Mesenchymal stem cell (in vitro differentiated cells and primary cell): ENCODE measurements at regions not wholly inside any gene's neighbourhood (a gene's known extent, or its start where the extent isn't known, plus 50 kb on each side); places are given as distances from the start of the nearest gene placed in this dataset.

Experiments used
- DNase-seq: peaks from one replicate; pipeline ENCODE4 v3.0.0-alpha.2; 2013
- H2AFZ ChIP-seq: one replicate; pipeline ENCODE4 v1.6.1; 2013; ENCODE audit warnings: low read depth, mild to moderate bottlenecking, control low read depth, inconsistent platforms, low read length, moderate library complexity
- H2AK5ac ChIP-seq: 2 replicates; pipeline ENCODE4 v1.6.1; 2013; ENCODE audit warnings: low read length, moderate library complexity, mild to moderate bottlenecking, inconsistent platforms; ENCODE audit not compliant: severe bottlenecking
- H2BK120ac ChIP-seq: one replicate; pipeline ENCODE4 v1.6.1; 2013; ENCODE audit warnings: low read depth, mild to moderate bottlenecking, inconsistent platforms, low read length, moderate library complexity
- H2BK12ac ChIP-seq, 2 experiments: one replicate each; pipeline ENCODE4 v1.6.1; 2013; ENCODE audit warnings: inconsistent platforms in 2 of 2, low read length in 2 of 2, mild to moderate bottlenecking in 2 of 2, moderate library complexity in 2 of 2, control low read depth in 1 of 2
- H2BK15ac ChIP-seq: one replicate; pipeline ENCODE4 v1.6.1; 2013; ENCODE audit warnings: mild to moderate bottlenecking, low read depth, inconsistent platforms; ENCODE audit not compliant: poor library complexity, severe bottlenecking
- H2BK5ac ChIP-seq: 2 replicates; pipeline ENCODE4 v1.6.1; 2013; ENCODE audit warnings: low read depth, mild to moderate bottlenecking, low read length, control low read depth, inconsistent platforms; ENCODE audit not compliant: poor library complexity, severe bottlenecking
- H3K14ac ChIP-seq, 2 experiments: one replicate each; pipeline ENCODE4 v1.6.1; 2013; ENCODE audit warnings: inconsistent platforms in 2 of 2, low read length in 2 of 2, control low read depth in 1 of 2, mild to moderate bottlenecking in 1 of 2, moderate library complexity in 1 of 2
- H3K18ac ChIP-seq, 2 experiments: one replicate each; pipeline ENCODE4 v1.6.1; 2013; ENCODE audit warnings: inconsistent platforms in 2 of 2, low read length in 2 of 2, control low read depth in 1 of 2, low read depth in 1 of 2, mild to moderate bottlenecking in 1 of 2
- H3K23ac ChIP-seq, 2 experiments: one replicate each; pipeline ENCODE4 v1.6.1; 2013; ENCODE audit warnings: inconsistent platforms in 2 of 2, low read length in 2 of 2, mild to moderate bottlenecking in 2 of 2, moderate library complexity in 2 of 2, control low read depth in 1 of 2
- H3K27ac ChIP-seq: 2 replicates; pipeline ENCODE4 v1.5.1; 2013; ENCODE audit warnings: mild to moderate bottlenecking, moderate library complexity, low read length, control low read depth, inconsistent platforms; ENCODE audit not compliant: poor library complexity, severe bottlenecking
- H3K27me3 ChIP-seq, 2 experiments: 2 replicates each; pipeline versions ENCODE4 v1.6.1 to v1.7.0; 2013; ENCODE audit warnings: low read length in 2 of 2, mild to moderate bottlenecking in 2 of 2, moderate library complexity in 2 of 2, control low read depth in 1 of 2, inconsistent platforms in 1 of 2; ENCODE audit not compliant: control insufficient read depth in 1 of 2, insufficient read depth in 1 of 2
- H3K36me3 ChIP-seq, 2 experiments: 2 replicates each; pipeline versions ENCODE4 v1.6.1 to v1.7.0; 2013; ENCODE audit warnings: low read length in 2 of 2, control low read depth in 1 of 2, inconsistent platforms in 1 of 2, low read depth in 1 of 2, mild to moderate bottlenecking in 1 of 2; ENCODE audit not compliant: insufficient read depth in 2 of 2, control insufficient read depth in 1 of 2
- H3K4ac ChIP-seq, 2 experiments: one replicate each; pipeline ENCODE4 v1.6.1; 2013; ENCODE audit warnings: inconsistent platforms in 2 of 2, low read length in 2 of 2, mild to moderate bottlenecking in 2 of 2, moderate library complexity in 2 of 2, control low read depth in 1 of 2, low read depth in 1 of 2
- H3K4me1 ChIP-seq: 2 replicates; pipeline ENCODE4 v1.6.1; 2013; ENCODE audit warnings: low read depth, low read length, control low read depth; ENCODE audit not compliant: control insufficient read depth, insufficient read depth
- H3K4me2 ChIP-seq: 2 replicates; pipeline ENCODE4 v1.6.1; 2013; ENCODE audit warnings: low read length, mild to moderate bottlenecking, inconsistent platforms; ENCODE audit not compliant: poor library complexity, severe bottlenecking
- H3K4me3 ChIP-seq, 2 experiments: 2 replicates each; pipeline versions ENCODE4 v1.5.1 to v1.7.0; 2013; ENCODE audit warnings: low read length in 2 of 2, mild to moderate bottlenecking in 2 of 2, control low read depth in 1 of 2, low read depth in 1 of 2; ENCODE audit not compliant: insufficient read depth in 1 of 2
- H3K79me1 ChIP-seq: replicated peaks from 2 replicates; pipeline ENCODE4 v1.6.1; 2013; ENCODE audit warnings: mild to moderate bottlenecking, control low read depth, low read length, inconsistent platforms; ENCODE audit not compliant: poor library complexity, severe bottlenecking
- H3K9ac ChIP-seq: 2 replicates; pipeline ENCODE4 v1.7.0; 2013; ENCODE audit warnings: mild to moderate bottlenecking, low read length, moderate library complexity
- H3K9me3 ChIP-seq: 2 replicates; pipeline ENCODE4 v1.7.0; 2013; ENCODE audit warnings: mild to moderate bottlenecking, low read length; ENCODE audit not compliant: control insufficient read depth
- H4K8ac ChIP-seq: one replicate; pipeline ENCODE4 v1.6.1; 2013; ENCODE audit warnings: inconsistent platforms, mild to moderate bottlenecking, low read length, moderate library complexity
- H4K91ac ChIP-seq: one replicate; pipeline ENCODE4 v1.6.1; 2013; ENCODE audit warnings: mild to moderate bottlenecking, low read length, inconsistent platforms
- WGBS: methylation state at CpG from one replicate; pipeline ENCODE4 v1.1.7; 2013; ENCODE audit warnings: mixed read lengths; 5-methylcytosine and 5-hydroxymethylcytosine counted together

DNA sequence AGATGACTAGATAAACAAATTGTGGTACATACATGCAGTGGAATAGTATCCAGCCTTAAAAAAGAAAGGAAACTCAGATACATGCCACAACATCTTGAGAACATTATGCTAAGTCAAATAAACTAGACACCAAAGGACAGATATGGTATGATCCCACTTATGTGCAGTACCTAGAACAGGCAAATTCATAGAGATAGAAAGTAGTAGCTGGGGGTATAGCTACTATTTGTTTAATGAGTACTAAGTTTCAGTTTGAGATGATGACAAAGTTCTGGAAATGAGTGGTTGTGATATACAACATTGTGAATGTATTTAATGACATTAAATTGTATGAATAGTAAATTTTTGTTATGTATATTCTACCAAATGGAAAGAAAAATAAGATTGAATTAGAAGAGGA, 477.2 kb upstream of the CFAP20DC start:
- Histone ChIP-seq H3K4me1 (no peaks in the 10 kb centered on the region), H3K27ac (no peak overlapping the region), H3K4me2 (no peak overlapping the region), H2AFZ (no peak overlapping the region), H3K36me3 (no peaks in the 10 kb centered on the region), H2BK5ac (no peak overlapping the region), H3K27me3 (peaks cover 0 to 5% of the 10 kb centered on the region in 2 experiments), H3K4me3 (no peak overlapping the region), H4K8ac (no peak overlapping the region), H2BK120ac (no peak overlapping the region), H3K9ac (no peak overlapping the region), H4K91ac (no peak overlapping the region), H3K79me1 (no peaks in the 10 kb centered on the region), H3K23ac (no peak overlapping the region), H3K14ac (no peak overlapping the region), H2BK15ac (no peak overlapping the region), H2AK5ac (no peak overlapping the region), H2BK12ac (no peak overlapping the region), H3K4ac (no peak overlapping the region), H3K9me3 (no peaks in the 10 kb centered on the region), H3K18ac (no peak overlapping the region)
- no peak for DNase-seq

DNA sequence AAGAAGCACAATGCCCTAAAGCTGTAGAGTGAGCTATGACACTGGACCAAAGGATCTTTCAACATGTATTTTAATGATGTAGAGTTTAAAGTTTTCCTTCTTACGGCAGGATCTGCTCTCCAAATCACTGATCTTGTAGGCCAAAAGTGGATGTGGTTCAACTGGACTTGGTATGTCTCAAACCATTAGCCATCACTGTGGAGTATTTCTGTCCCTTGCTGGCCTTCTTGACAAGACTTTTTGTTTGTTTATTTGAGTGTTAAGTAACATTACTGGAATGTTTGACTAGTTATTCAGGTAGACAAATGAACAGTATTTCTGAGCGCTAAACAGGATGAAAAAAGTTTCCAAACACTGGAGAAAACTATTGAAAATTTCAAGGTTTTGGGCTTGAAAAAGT, 472.7 kb upstream of the CFAP20DC start:
- H3K9ac ChIP-seq = no peak overlapping the region
- WGBS = 72% methylated on average over 2 of the region's 2 CpGs
- no peak overlapping the region for H2BK12ac ChIP-seq
- no peak overlapping the region for H2AFZ ChIP-seq
- no peak overlapping the region for H2BK5ac ChIP-seq
- H3K27me3 ChIP-seq = peaks cover 0 to 5% of the 10 kb centered on the region in 2 experiments
- no peak overlapping the region for H3K27ac ChIP-seq
- no peak overlapping the region for H4K8ac ChIP-seq
- no peak overlapping the region for H2BK15ac ChIP-seq
- H3K4ac ChIP-seq = no peak overlapping the region
- no peaks in the 10 kb centered on the region for H3K79me1 ChIP-seq
- H3K4me3 ChIP-seq = no peak overlapping the region
- H2BK120ac ChIP-seq = no peak overlapping the region
- H2AK5ac ChIP-seq = no peak overlapping the region
- H3K4me1 ChIP-seq = no peaks in the 10 kb centered on the region
- H4K91ac ChIP-seq = no peak overlapping the region
- no peak overlapping the region for H3K4me2 ChIP-seq
- no peaks in the 10 kb centered on the region for H3K36me3 ChIP-seq
- H3K9me3 ChIP-seq = no peaks in the 10 kb centered on the region
- no peak overlapping the region for H3K14ac ChIP-seq
- no peak overlapping the region for H3K23ac ChIP-seq
- DNase-seq = no peak
- H3K18ac ChIP-seq = no peak overlapping the region

DNA sequence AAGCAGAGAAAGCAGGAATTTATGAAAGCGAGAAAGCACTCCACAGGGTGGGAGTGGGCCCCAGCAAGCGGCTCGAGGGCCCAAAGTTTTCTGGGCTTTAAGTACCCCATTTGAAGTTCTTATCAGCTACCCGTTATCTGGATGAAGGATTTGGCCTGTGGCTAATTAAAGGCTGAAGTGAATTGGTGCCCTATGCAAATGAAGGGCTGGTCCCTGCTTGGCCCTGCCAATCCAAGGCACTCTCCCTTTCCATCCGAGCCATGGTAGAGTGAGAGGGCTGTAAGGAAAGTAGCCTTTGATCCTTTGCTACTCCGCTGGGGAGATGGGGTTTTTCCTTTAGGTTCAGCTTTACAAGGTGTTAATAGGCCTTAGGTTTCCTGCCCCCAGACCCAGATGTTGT, 469.3 kb upstream of the CFAP20DC start:
- no peak overlapping the region for H2BK15ac ChIP-seq
- H4K91ac ChIP-seq = no peak overlapping the region
- H2AFZ ChIP-seq = no peak overlapping the region
- H2BK12ac ChIP-seq = no peak overlapping the region
- H3K18ac ChIP-seq = no peak overlapping the region
- H3K9ac ChIP-seq = no peak overlapping the region
- no peak overlapping the region for H3K27ac ChIP-seq
- no peak overlapping the region for H2BK120ac ChIP-seq
- no peak overlapping the region for H2AK5ac ChIP-seq
- H3K79me1 ChIP-seq = no peaks in the 10 kb centered on the region
- H3K27me3 ChIP-seq = peaks cover 0 to 4% of the 10 kb centered on the region in 2 experiments
- no peak overlapping the region for H2BK5ac ChIP-seq
- H3K36me3 ChIP-seq = no peaks in the 10 kb centered on the region
- no peak overlapping the region for H3K4ac ChIP-seq
- no peak overlapping the region for H3K4me2 ChIP-seq
- H3K4me1 ChIP-seq = peaks cover 2% of the 10 kb centered on the region
- no peak overlapping the region for H3K4me3 ChIP-seq
- no peak overlapping the region for H3K23ac ChIP-seq
- WGBS = 65% methylated on average over 6 of the region's 6 CpGs
- DNase-seq = no peak
- no peaks in the 10 kb centered on the region for H3K9me3 ChIP-seq
- H3K14ac ChIP-seq = no peak overlapping the region
- H4K8ac ChIP-seq = no peak overlapping the region

DNA sequence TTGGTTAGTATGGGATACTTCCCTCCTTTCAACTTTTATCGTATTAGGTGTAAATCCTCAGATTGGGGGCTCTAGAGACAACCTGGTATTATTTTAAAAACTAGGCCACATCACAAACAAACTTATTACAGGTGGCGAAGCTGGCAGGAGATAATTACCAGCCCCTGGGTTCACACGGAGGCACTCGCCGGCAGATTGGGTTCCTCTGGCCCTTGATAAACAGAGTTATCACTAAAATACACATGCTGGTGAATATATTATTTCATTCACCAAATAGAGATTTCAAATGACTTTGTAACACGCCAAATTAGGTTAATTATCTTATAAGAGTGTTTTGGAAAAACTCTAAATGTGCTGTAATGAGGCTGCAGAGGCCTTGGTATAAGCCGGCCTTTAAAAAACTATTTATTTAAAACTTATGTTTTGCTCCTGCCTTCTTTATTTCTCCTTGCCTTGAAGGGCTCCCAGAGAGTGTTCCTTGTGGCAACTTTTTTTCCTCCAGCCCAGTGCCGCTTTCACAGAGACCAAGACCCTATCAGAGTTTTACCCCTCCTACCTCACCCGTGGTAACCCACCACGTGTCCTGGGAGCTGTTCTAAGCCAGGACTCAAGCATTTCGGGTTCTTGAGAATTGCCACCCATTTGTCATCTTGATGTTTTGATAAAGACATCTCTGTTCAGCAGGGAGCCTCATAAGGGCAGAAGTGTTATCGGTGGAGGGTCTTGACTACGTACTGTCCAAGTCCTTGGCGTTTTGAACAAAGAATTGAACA, 468.6 kb upstream of the CFAP20DC start:
- Histone ChIP-seq H3K9ac (no peak overlapping the region), H3K79me1 (no peaks in the 10 kb centered on the region), H3K4me2 (no peak overlapping the region), H3K27ac (no peak overlapping the region), H3K23ac (no peak overlapping the region), H3K14ac (no peak overlapping the region), H4K91ac (no peak overlapping the region), H3K4me1 (peaks cover 2% of the 10 kb centered on the region), H3K9me3 (no peaks in the 10 kb centered on the region), H3K4ac (no peak overlapping the region), H2BK15ac (no peak overlapping the region), H3K4me3 (no peak overlapping the region), H2BK12ac (peak overlapping the region in 1 of 2 experiments; percentile 18), H2BK120ac (no peak overlapping the region), H2AFZ (no peak overlapping the region), H2BK5ac (no peak overlapping the region), H2AK5ac (no peak overlapping the region), H4K8ac (no peak overlapping the region), H3K36me3 (no peaks in the 10 kb centered on the region), H3K18ac (no peak overlapping the region), H3K27me3 (no peaks in the 10 kb centered on the region)
- no peak for DNase-seq
- 66% methylated on average over 10 of the region's 14 CpGs for WGBS
